H1 (cell line): ENCODE measurements at regions not wholly inside any gene's neighbourhood (a gene's known extent, or its start where the extent isn't known, plus 50 kb on each side); places are given as distances from the start of the nearest gene placed in this dataset.

Experiments used
- CTCF ChIA-PET: fragments of 300-600 bp; sonication (Branson Sonifier 250); formaldehyde crosslinking; loops from one replicate; lab custom pipeline; 2021; ENCODE audit not compliant: partially characterized antibody; lab: Charles Lee
- POLR2A ChIA-PET: fragments of 300-600 bp; sonication (Branson Sonifier 250); formaldehyde crosslinking; loops from one replicate; lab custom pipeline; 2021; ENCODE audit warnings: inconsistent platforms; ENCODE audit not compliant: partially characterized antibody; lab: Charles Lee
- DNase-seq, 2 experiments: peaks; one replicate each; pipeline versions ENCODE4 v3.0.0 to v3.0.0-alpha.2; 2010 to 2022; ENCODE audit warnings: low spot score in 2 of 2, low read depth in 1 of 2, mixed read lengths in 1 of 2
- FAIRE-seq: peaks from 2 replicates; lab custom pipeline; 2011; peaks lifted over from hg19 to GRCh38; lab: Jason Lieb, UNC
- H2AFZ ChIP-seq: 2 replicates; pipeline ENCODE4 v1.8.1; 2012; ENCODE audit warnings: low read length, inconsistent platforms
- H2AK5ac ChIP-seq: 2 replicates; pipeline ENCODE4 v1.6.1; 2013; ENCODE audit warnings: low read depth, low read length
- H2BK120ac ChIP-seq: replicated peaks from 2 replicates; pipeline ENCODE3; 2013; ENCODE audit warnings: low read depth, low read length, inconsistent platforms
- H2BK12ac ChIP-seq: 2 replicates; pipeline ENCODE4 v1.6.1; 2013; ENCODE audit warnings: low read depth, low read length
- H2BK15ac ChIP-seq: 2 replicates; pipeline ENCODE4 v1.6.1; 2013; ENCODE audit warnings: low read length
- H2BK20ac ChIP-seq: 2 replicates; pipeline ENCODE4 v1.6.1; 2013; ENCODE audit warnings: low read length
- H2BK5ac ChIP-seq: 2 replicates; pipeline ENCODE4 v1.6.1; 2013; ENCODE audit warnings: low read depth, low read length
- H3K14ac ChIP-seq: 2 replicates; pipeline ENCODE4 v1.6.1; 2013; ENCODE audit warnings: inconsistent platforms; ENCODE audit not compliant: insufficient read length
- H3K18ac ChIP-seq: 2 replicates; pipeline ENCODE4 v1.6.1; 2013; ENCODE audit warnings: low read length; ENCODE audit errors: extremely low read depth
- H3K23ac ChIP-seq: 2 replicates; pipeline ENCODE4 v1.6.1; 2013; ENCODE audit warnings: inconsistent platforms; ENCODE audit not compliant: insufficient read length
- H3K23me2 ChIP-seq: 2 replicates; pipeline ENCODE4 v1.6.1; 2013; ENCODE audit warnings: low read depth, low read length
- H3K27ac ChIP-seq: 2 replicates; pipeline ENCODE4 v1.6.1; 2011; ENCODE audit warnings: low read depth, low read length, inconsistent platforms
- H3K27me3 ChIP-seq, 4 experiments: replicated peaks in 1 of 4; 1 replicate in 1 of 4; 2 replicates in 3 of 4; pipeline versions ENCODE4 v1.6.1 to v1.8.1; 2011 to 2013; ENCODE audit warnings: low read length in 3 of 4, mild to moderate bottlenecking in 3 of 4, inconsistent platforms in 2 of 4, mixed read lengths in 2 of 4, moderate library complexity in 1 of 4; ENCODE audit not compliant: control insufficient read depth in 3 of 4, insufficient read depth in 3 of 4; ENCODE audit errors: extremely low read depth in 1 of 4
- H3K36me3 ChIP-seq, 4 experiments: 2 replicates each; pipeline versions ENCODE4 v1.6.1 to v1.8.1; 2011 to 2013; ENCODE audit warnings: mild to moderate bottlenecking in 4 of 4, low read length in 3 of 4, moderate library complexity in 2 of 4, control low read depth in 1 of 4, inconsistent platforms in 1 of 4; ENCODE audit not compliant: insufficient read depth in 4 of 4, control insufficient read depth in 2 of 4
- H3K4ac ChIP-seq: replicated peaks from 2 replicates; pipeline ENCODE3; 2013; ENCODE audit warnings: low read length, low read depth, mixed read lengths, inconsistent platforms; ENCODE audit not compliant: insufficient read length
- H3K4me1 ChIP-seq, 4 experiments: replicated peaks in 1 of 4; 1 replicate in 1 of 4; 2 replicates in 3 of 4; pipeline versions ENCODE4 v1.6.1 to v1.8.1; 2011 to 2013; ENCODE audit warnings: low read length in 3 of 4, inconsistent platforms in 2 of 4, mixed read lengths in 1 of 4; ENCODE audit not compliant: insufficient read depth in 4 of 4, control insufficient read depth in 3 of 4
- H3K4me2 ChIP-seq, 2 experiments: 2 replicates each; pipeline versions ENCODE4 v1.6.1 to v1.8.1; 2011 to 2013; ENCODE audit warnings: low read depth in 2 of 2, low read length in 2 of 2, control low read depth in 1 of 2, inconsistent platforms in 1 of 2, mild to moderate bottlenecking in 1 of 2; ENCODE audit not compliant: insufficient read depth in 1 of 2
- H3K4me3 ChIP-seq, 4 experiments: fragments of 200-600, 300-600 bp in 1 of 4; sonication (generic), shearing (Covaris generic), sonication (Bioruptor Twin) in 1 of 4; 2 replicates each; pipeline versions ENCODE4 v1.5.1 to v1.8.1; 2011 to 2016; ENCODE audit warnings: low read length in 4 of 4, low read depth in 3 of 4, control low read depth in 2 of 4, inconsistent platforms in 2 of 4, mild to moderate bottlenecking in 2 of 4, mixed read lengths in 1 of 4, moderate library complexity in 1 of 4; ENCODE audit not compliant: insufficient read depth in 2 of 4; ENCODE audit errors: extremely low read depth in 1 of 4
- H3K56ac ChIP-seq: replicated peaks from 2 replicates; pipeline ENCODE3; 2013; ENCODE audit warnings: low read depth, mild to moderate bottlenecking, mixed read lengths, low read length, inconsistent platforms; ENCODE audit not compliant: insufficient read length
- H3K79me1 ChIP-seq: 2 replicates; pipeline ENCODE4 v1.6.1; 2013; ENCODE audit warnings: low read depth, low read length, control low read depth
- H3K79me2 ChIP-seq, 2 experiments: 2 replicates each; pipeline versions ENCODE4 v1.6.1 to v1.8.1; 2012 to 2013; ENCODE audit warnings: low read length in 2 of 2, mild to moderate bottlenecking in 2 of 2, inconsistent platforms in 1 of 2; ENCODE audit not compliant: insufficient read depth in 2 of 2, control insufficient read depth in 1 of 2
- H3K9ac ChIP-seq, 4 experiments: replicated peaks in 1 of 4; 1 replicate in 1 of 4; 2 replicates in 3 of 4; pipeline versions ENCODE4 v1.6.1 to v1.8.1; 2011 to 2013; ENCODE audit warnings: low read depth in 3 of 4, low read length in 3 of 4, control low read depth in 2 of 4, mild to moderate bottlenecking in 2 of 4, moderate library complexity in 2 of 4, inconsistent platforms in 1 of 4; ENCODE audit errors: extremely low read depth in 1 of 4
- H3K9me3 ChIP-seq, 2 experiments: 2 replicates each; pipeline versions ENCODE4 v1.6.1 to v1.8.1; 2012 to 2013; ENCODE audit warnings: mild to moderate bottlenecking in 2 of 2, moderate library complexity in 2 of 2, control low read depth in 1 of 2, inconsistent platforms in 1 of 2, low read depth in 1 of 2, low read length in 1 of 2, mixed read lengths in 1 of 2; ENCODE audit not compliant: insufficient read depth in 2 of 2
- H4K20me1 ChIP-seq, 2 experiments: replicated peaks in 1 of 2; 2 replicates each; pipeline versions ENCODE3 to v1.8.1; 2011 to 2013; ENCODE audit warnings: inconsistent platforms in 2 of 2, low read length in 2 of 2, mild to moderate bottlenecking in 1 of 2; ENCODE audit not compliant: insufficient read depth in 2 of 2, control insufficient read depth in 1 of 2
- H4K5ac ChIP-seq: 2 replicates; pipeline ENCODE4 v1.6.1; 2013; ENCODE audit warnings: low read length, low read depth, mixed read lengths, inconsistent platforms; ENCODE audit not compliant: insufficient read length
- H4K8ac ChIP-seq: 2 replicates; pipeline ENCODE4 v1.8.0; 2013; ENCODE audit warnings: mild to moderate bottlenecking, moderate library complexity, low read length, inconsistent platforms; ENCODE audit not compliant: insufficient read depth; ENCODE audit errors: extremely low read depth
- H4K91ac ChIP-seq: replicated peaks from 2 replicates; pipeline ENCODE3; 2013; ENCODE audit warnings: low read length, mixed read lengths, inconsistent platforms; ENCODE audit not compliant: insufficient read length
- BACH1 ChIP-seq: IDR thresholded peaks from 2 replicates; pipeline ENCODE4 v1.6.1; 2012; ENCODE audit warnings: low read length, improper control_type of control experiment
- BCL11A ChIP-seq, 2 experiments: IDR thresholded peaks; one replicate each; pipeline ENCODE4 v1.6.1; 2011; ENCODE audit warnings: low read depth in 2 of 2, low read length in 2 of 2, mild to moderate bottlenecking in 2 of 2
- CHD1 ChIP-seq: IDR thresholded peaks from 2 replicates; pipeline ENCODE4 v1.6.1; 2012; ENCODE audit warnings: low read depth, low read length, improper control_type of control experiment
- POLR2AphosphoS5 ChIP-seq: IDR thresholded peaks from 2 replicates; pipeline ENCODE4 v1.6.1; 2011; ENCODE audit warnings: low read depth, low read length
- RBBP5 ChIP-seq: IDR thresholded peaks from 2 replicates; pipeline ENCODE4 v1.7.1; 2012; ENCODE audit warnings: low read depth, mild to moderate bottlenecking, inconsistent platforms, low read length, moderate library complexity, borderline replicate concordance
- TF ChIP-seq, protein P1 (sequence below): IDR thresholded peaks from 2 replicates; pipeline ENCODE4 v1.6.1; 2012; ENCODE audit warnings: inconsistent platforms

DNA sequence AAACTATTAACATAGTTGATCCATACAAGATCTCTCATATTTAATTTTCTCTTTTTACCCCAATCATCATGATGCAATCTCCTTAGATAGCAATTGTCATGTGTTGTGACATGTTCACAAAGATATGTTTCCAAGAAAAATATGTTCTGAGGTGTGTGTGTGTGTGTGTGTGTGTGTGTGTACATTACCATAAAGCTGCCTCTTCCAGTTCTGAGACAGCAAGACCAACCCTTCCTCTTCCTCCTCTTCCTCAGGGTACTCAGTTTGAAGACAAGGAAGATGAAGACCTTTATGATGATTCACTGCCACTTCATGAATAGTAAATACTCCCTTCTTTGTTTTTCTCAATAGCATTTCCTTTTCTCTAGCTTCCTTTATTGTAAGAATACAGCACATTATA is 303.3 kb upstream of the PRDM9 start:
- Histone ChIP-seq H3K18ac (no peak overlapping the region), H3K9ac (no peak overlapping the region), H2BK5ac (no peak overlapping the region), H2AK5ac (no peak overlapping the region), H3K56ac (no peak overlapping the region), H3K4me2 (no peak overlapping the region), H3K27ac (no peak overlapping the region), H3K23ac (no peak overlapping the region), H3K79me1 (no peaks in the 10 kb centered on the region), H4K5ac (no peak overlapping the region), H3K4me3 (no peak overlapping the region), H2AFZ (no peak overlapping the region), H3K4me1 (peaks cover 0 to 1% (median 0%) of the 10 kb centered on the region in 4 experiments; a peak in 3 of 7 replicates), H3K9me3 (no peaks in the 10 kb centered on the region), H4K20me1 (no peaks in the 10 kb centered on the region), H2BK12ac (no peak overlapping the region), H3K36me3 (no peaks in the 10 kb centered on the region), H4K91ac (no peak overlapping the region), H3K27me3 (no peaks in the 10 kb centered on the region), H3K14ac (no peak overlapping the region), H3K23me2 (no peaks in the 10 kb centered on the region), H3K4ac (no peak overlapping the region), H2BK15ac (no peak overlapping the region), H3K79me2 (no peaks in the 10 kb centered on the region), H4K8ac (no peak overlapping the region), H2BK20ac (no peak overlapping the region), H2BK120ac (no peak overlapping the region)
- FAIRE-seq (no peak), DNase-seq (no peak)
- ChIA-PET POLR2A (no interaction called here), CTCF (no interaction called here)
- no peak for TF ChIP-seq BACH1
- TF ChIP-seq RBBP5, result no peak
- TF ChIP-seq POLR2AphosphoS5, result no peak
- TF ChIP-seq, protein P1, sequence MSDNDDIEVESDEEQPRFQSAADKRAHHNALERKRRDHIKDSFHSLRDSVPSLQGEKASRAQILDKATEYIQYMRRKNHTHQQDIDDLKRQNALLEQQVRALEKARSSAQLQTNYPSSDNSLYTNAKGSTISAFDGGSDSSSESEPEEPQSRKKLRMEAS, result no peak
- no peak for TF ChIP-seq CHD1
- TF ChIP-seq BCL11A (IDR thresholded peaks at IDR 0.05; ENCODE audit: low read depth in 2 of 2, low read length in 2 of 2), result no peak
